Fibroblast of lung (primary cell): ENCODE measurements at regions not wholly inside any gene's neighbourhood (a gene's known extent, or its start where the extent isn't known, plus 50 kb on each side); places are given as distances from the start of the nearest gene placed in this dataset.

Source experiments
- DNase-seq, 2 donors: peaks; one replicate each; pipeline versions ENCODE4 v3.0.0 to v3.0.0-alpha.2; 2010; ENCODE audit warnings: low read depth in 2 of 2
- H2AFZ ChIP-seq: 2 replicates; pipeline ENCODE4 v1.5.1; 2012; ENCODE audit warnings: low read length, control low read depth, inconsistent platforms
- H3K27ac ChIP-seq: 2 replicates; pipeline ENCODE4 v1.5.1; 2011; ENCODE audit warnings: low read length, control low read depth; ENCODE audit not compliant: insufficient read depth
- H3K27me3 ChIP-seq: 2 replicates; pipeline ENCODE4 v1.5.1; 2011; ENCODE audit warnings: mild to moderate bottlenecking, low read length; ENCODE audit not compliant: control insufficient read depth, insufficient read depth
- H3K36me3 ChIP-seq: 2 replicates; pipeline ENCODE4 v1.5.1; 2011; ENCODE audit warnings: low read length; ENCODE audit not compliant: control insufficient read depth, insufficient read depth
- H3K4me1 ChIP-seq: 2 replicates; pipeline ENCODE4 v1.5.1; 2011; ENCODE audit warnings: low read length; ENCODE audit not compliant: control insufficient read depth, insufficient read depth; ENCODE audit errors: extremely low read depth
- H3K4me2 ChIP-seq: 2 replicates; pipeline ENCODE4 v1.5.1; 2011; ENCODE audit warnings: low read length, control low read depth; ENCODE audit not compliant: insufficient read depth; ENCODE audit errors: extremely low read depth
- H3K4me3 ChIP-seq, 4 experiments: fragments of 200-600 bp in 1 of 4; sonication (generic) in 1 of 4; replicated peaks in 1 of 4; 2 replicates each; pipeline ENCODE4 v1.5.1; 2011 to 2016; ENCODE audit warnings: low read length in 4 of 4, low read depth in 3 of 4, mild to moderate bottlenecking in 3 of 4, control low read depth in 2 of 4, inconsistent platforms in 1 of 4, mixed read lengths in 1 of 4; ENCODE audit not compliant: insufficient read depth in 1 of 4; ENCODE audit errors: control extremely low read depth in 1 of 4
- H3K79me2 ChIP-seq: 2 replicates; pipeline ENCODE4 v1.5.1; 2012; ENCODE audit warnings: mild to moderate bottlenecking, low read length, inconsistent platforms; ENCODE audit not compliant: control insufficient read depth, insufficient read depth
- H3K9ac ChIP-seq: 2 replicates; pipeline ENCODE4 v1.5.1; 2011; ENCODE audit warnings: mild to moderate bottlenecking, low read length, control low read depth; ENCODE audit not compliant: insufficient read depth
- H3K9me3 ChIP-seq: 2 replicates; pipeline ENCODE4 v1.5.1; 2012; ENCODE audit warnings: low read depth, low read length; ENCODE audit not compliant: control insufficient read depth, insufficient read depth
- H4K20me1 ChIP-seq: 2 replicates; pipeline ENCODE4 v1.5.1; 2011; ENCODE audit warnings: low read length; ENCODE audit not compliant: control insufficient read depth, insufficient read depth; ENCODE audit errors: extremely low read depth
- EZH2 ChIP-seq: IDR thresholded peaks from 2 replicates; pipeline ENCODE4 v1.5.1; 2012; ENCODE audit warnings: low read length, control low read depth, mild to moderate bottlenecking; ENCODE audit errors: missing control alignments
- TF ChIP-seq, protein P1 (sequence below), 2 donors: IDR thresholded peaks in 1 of 2; conservative IDR thresholded peaks in 1 of 2; 1 replicate in 1 of 2; 2 replicates in 1 of 2; pipeline ENCODE4 v1.5.1; 2011 to 2012; ENCODE audit warnings: low read length in 2 of 2, control low read depth in 1 of 2, inconsistent platforms in 1 of 2, low read depth in 1 of 2, mild to moderate bottlenecking in 1 of 2

DNA sequence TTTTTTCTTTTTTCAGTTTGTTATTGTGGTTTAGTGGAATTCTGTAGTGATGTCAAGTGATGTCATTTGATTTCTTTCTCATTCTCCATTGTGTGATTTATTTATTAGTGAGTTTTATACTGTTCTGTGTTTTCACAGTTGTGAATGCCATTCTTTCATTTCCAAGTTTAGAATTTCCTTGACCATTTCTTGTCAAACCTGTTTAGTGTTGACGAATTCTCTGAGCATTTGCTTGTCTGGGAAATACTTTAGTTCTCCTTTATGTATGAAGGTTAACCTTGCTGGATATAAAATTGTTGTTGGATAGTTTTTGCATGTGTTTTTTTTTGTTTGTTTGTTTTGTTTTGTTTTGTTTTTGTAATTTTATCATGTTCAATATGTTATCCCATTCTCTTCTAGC lies 633.6 kb upstream of the FAT3 start:
- Histone ChIP-seq H3K4me1 (no peaks in the 10 kb centered on the region), H3K36me3 (no peaks in the 10 kb centered on the region), H3K79me2 (no peaks in the 10 kb centered on the region), H4K20me1 (no peaks in the 10 kb centered on the region), H3K27ac (no peak overlapping the region), H3K9me3 (no peaks in the 10 kb centered on the region), H3K27me3 (no peaks in the 10 kb centered on the region), H3K4me3 (no peak overlapping the region), H3K4me2 (no peak overlapping the region), H2AFZ (no peak overlapping the region), H3K9ac (no peak overlapping the region)
- no peak for DNase-seq
- TF ChIP-seq, protein P1, sequence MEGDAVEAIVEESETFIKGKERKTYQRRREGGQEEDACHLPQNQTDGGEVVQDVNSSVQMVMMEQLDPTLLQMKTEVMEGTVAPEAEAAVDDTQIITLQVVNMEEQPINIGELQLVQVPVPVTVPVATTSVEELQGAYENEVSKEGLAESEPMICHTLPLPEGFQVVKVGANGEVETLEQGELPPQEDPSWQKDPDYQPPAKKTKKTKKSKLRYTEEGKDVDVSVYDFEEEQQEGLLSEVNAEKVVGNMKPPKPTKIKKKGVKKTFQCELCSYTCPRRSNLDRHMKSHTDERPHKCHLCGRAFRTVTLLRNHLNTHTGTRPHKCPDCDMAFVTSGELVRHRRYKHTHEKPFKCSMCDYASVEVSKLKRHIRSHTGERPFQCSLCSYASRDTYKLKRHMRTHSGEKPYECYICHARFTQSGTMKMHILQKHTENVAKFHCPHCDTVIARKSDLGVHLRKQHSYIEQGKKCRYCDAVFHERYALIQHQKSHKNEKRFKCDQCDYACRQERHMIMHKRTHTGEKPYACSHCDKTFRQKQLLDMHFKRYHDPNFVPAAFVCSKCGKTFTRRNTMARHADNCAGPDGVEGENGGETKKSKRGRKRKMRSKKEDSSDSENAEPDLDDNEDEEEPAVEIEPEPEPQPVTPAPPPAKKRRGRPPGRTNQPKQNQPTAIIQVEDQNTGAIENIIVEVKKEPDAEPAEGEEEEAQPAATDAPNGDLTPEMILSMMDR (conservative IDR thresholded peaks at IDR 0.05 in 1 of 2, IDR thresholded peaks at IDR 0.05 in 1 of 2; ENCODE audit: low read depth in 1 of 2, low read length in 2 of 2) = no peak
- no peak for TF ChIP-seq EZH2

DNA sequence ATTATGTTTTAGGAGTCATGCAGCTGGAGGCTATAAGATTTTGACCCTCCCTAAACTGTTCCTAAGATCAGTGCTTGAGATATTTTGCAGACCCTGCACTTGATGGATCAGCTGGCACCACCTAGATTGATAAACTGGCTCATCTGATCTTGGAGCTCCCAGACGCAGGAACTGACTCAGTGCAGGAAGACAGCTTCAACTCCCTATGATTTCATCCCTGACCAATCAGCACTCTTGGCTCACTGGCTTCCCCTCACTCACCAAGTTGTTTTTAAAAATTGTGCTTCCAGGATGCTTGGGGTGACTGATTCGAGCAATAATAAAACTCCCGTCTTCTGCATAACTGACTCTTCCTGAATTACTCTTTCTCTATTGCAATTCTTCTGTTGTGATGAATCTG lies 637.5 kb upstream of the FAT3 start:
- Histone ChIP-seq H3K27me3 (no peaks in the 10 kb centered on the region), H3K9ac (no peak overlapping the region), H3K36me3 (no peaks in the 10 kb centered on the region), H3K4me2 (no peak overlapping the region), H3K9me3 (no peaks in the 10 kb centered on the region), H2AFZ (no peak overlapping the region), H3K79me2 (no peaks in the 10 kb centered on the region), H3K4me1 (no peaks in the 10 kb centered on the region), H3K27ac (no peak overlapping the region), H3K4me3 (no peak overlapping the region), H4K20me1 (no peaks in the 10 kb centered on the region)
- no peak for TF ChIP-seq EZH2
- TF ChIP-seq, protein P1 (conservative IDR thresholded peaks at IDR 0.05 in 1 of 2, IDR thresholded peaks at IDR 0.05 in 1 of 2; ENCODE audit: low read depth in 1 of 2, low read length in 2 of 2) = no peak
- DNase-seq = no peak

DNA sequence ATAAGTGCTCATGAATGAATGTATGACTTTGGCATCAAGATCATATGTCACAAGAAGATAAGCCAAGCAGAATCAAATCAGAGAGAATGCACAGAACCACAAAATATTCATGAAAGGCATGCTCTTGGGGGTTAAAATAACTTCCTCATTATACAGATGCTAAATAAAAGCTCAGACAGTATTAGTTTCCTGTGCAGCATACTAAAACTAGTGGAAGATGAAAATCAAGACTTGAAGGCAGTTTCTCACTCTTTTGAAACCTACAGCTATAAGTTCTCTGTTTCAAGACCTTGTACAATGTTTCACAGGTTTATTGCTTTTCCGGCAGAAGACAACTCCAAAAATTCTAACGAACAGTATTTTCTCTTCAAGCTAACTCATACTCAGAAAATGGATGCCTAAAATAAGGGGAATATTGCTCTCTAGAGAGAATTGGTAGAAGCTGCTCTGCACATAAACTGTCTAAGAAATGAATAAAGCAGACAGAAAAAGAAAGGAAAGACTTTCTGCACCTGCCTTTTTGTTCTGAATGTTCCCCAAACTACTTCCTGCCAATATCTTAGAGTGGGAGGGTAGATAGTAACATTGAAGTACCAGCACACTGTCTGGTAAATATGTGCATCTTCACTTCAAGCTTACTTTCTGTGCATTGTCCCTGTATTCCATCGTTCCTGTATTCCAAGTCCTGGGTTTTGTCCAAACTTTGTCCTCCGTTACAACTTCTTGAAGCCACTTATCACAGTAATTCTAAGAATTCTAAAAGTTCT lies 639.4 kb upstream of the FAT3 start:
- H3K9me3 ChIP-seq = no peaks in the 10 kb centered on the region
- no peak overlapping the region for H2AFZ ChIP-seq
- no peaks in the 10 kb centered on the region for H3K4me1 ChIP-seq
- H3K36me3 ChIP-seq = no peaks in the 10 kb centered on the region
- no peak overlapping the region for H3K27ac ChIP-seq
- H4K20me1 ChIP-seq = no peaks in the 10 kb centered on the region
- no peaks in the 10 kb centered on the region for H3K79me2 ChIP-seq
- DNase-seq = no peak
- no peaks in the 10 kb centered on the region for H3K27me3 ChIP-seq
- no peak overlapping the region for H3K4me2 ChIP-seq
- H3K4me3 ChIP-seq = no peak overlapping the region
- TF ChIP-seq EZH2 = no peak
- TF ChIP-seq, protein P1 (conservative IDR thresholded peaks at IDR 0.05 in 1 of 2, IDR thresholded peaks at IDR 0.05 in 1 of 2; ENCODE audit: low read depth in 1 of 2, low read length in 2 of 2) = no peak
- H3K9ac ChIP-seq = no peak overlapping the region
